Keratinocyte (primary cell): ENCODE measurements at regions not wholly inside any gene's neighbourhood (a gene's known extent, or its start where the extent isn't known, plus 50 kb on each side); places are given as distances from the start of the nearest gene placed in this dataset.
"Not testable (repeated sequence)": the region's sequence is repeated elsewhere in the genome, so short reads cannot be mapped to it uniquely, and the experiment has no call there.

ENCODE experiments used
- DNase-seq: peaks from one replicate; pipeline ENCODE4 v3.0.0-alpha.2; 2011; ENCODE audit warnings: low read depth, missing footprints, low spot score
- FAIRE-seq: peaks from 2 replicates; lab custom pipeline; 2011; peaks lifted over from hg19 to GRCh38; lab: Jason Lieb, UNC
- H2AFZ ChIP-seq: 2 replicates; pipeline ENCODE4 v1.6.0; 2012; ENCODE audit warnings: low read length, control low read depth, inconsistent platforms; ENCODE audit not compliant: control insufficient read depth
- H3K27ac ChIP-seq: 2 replicates; pipeline ENCODE4 v1.5.1; 2011; ENCODE audit warnings: low read length; ENCODE audit not compliant: control insufficient read depth, insufficient read depth
- H3K27me3 ChIP-seq: 3 replicates; pipeline ENCODE4 v1.6.0; 2011; ENCODE audit warnings: low read length; ENCODE audit not compliant: control insufficient read depth, insufficient read depth; ENCODE audit errors: extremely low read depth
- H3K36me3 ChIP-seq, 2 experiments: 2 replicates in 1 of 2; 3 replicates in 1 of 2; pipeline ENCODE4 v1.5.1; 2011; ENCODE audit warnings: low read length in 2 of 2, mild to moderate bottlenecking in 1 of 2; ENCODE audit not compliant: control insufficient read depth in 2 of 2, insufficient read depth in 2 of 2; ENCODE audit errors: extremely low read depth in 1 of 2
- H3K4me1 ChIP-seq: 3 replicates; pipeline ENCODE4 v1.5.1; 2011; ENCODE audit warnings: low read length; ENCODE audit not compliant: control insufficient read depth, insufficient read depth; ENCODE audit errors: extremely low read depth
- H3K4me2 ChIP-seq: 3 replicates; pipeline ENCODE4 v1.6.0; 2011; ENCODE audit warnings: low read depth, low read length; ENCODE audit not compliant: control insufficient read depth, insufficient read depth; ENCODE audit errors: extremely low read depth
- H3K4me3 ChIP-seq, 3 experiments: fragments of 200-600 bp in 1 of 3; sonication (generic) in 1 of 3; 2 replicates in 2 of 3; 3 replicates in 1 of 3; pipeline ENCODE4 v1.5.1; 2011 to 2016; ENCODE audit warnings: low read length in 3 of 3, mild to moderate bottlenecking in 3 of 3, control low read depth in 2 of 3, inconsistent platforms in 1 of 3, low read depth in 1 of 3, mixed read lengths in 1 of 3, mixed run types in 1 of 3, moderate library complexity in 1 of 3; ENCODE audit not compliant: control insufficient read depth in 2 of 3, insufficient read depth in 2 of 3; ENCODE audit errors: extremely low read depth in 1 of 3
- H3K79me2 ChIP-seq: 2 replicates; pipeline ENCODE4 v1.6.0; 2012; ENCODE audit warnings: low read length; ENCODE audit not compliant: control insufficient read depth, insufficient read depth
- H3K9ac ChIP-seq: 3 replicates; pipeline ENCODE4 v1.6.0; 2011; ENCODE audit warnings: low read length; ENCODE audit not compliant: control insufficient read depth, insufficient read depth; ENCODE audit errors: extremely low read depth
- H3K9me1 ChIP-seq: 3 replicates; pipeline ENCODE4 v1.6.0; 2011; ENCODE audit warnings: low read length; ENCODE audit not compliant: control insufficient read depth, insufficient read depth; ENCODE audit errors: extremely low read depth
- H3K9me3 ChIP-seq: 2 replicates; pipeline ENCODE4 v1.5.1; 2012; ENCODE audit warnings: low read depth, low read length; ENCODE audit not compliant: control insufficient read depth
- H4K20me1 ChIP-seq: 3 replicates; pipeline ENCODE4 v1.6.0; 2011; ENCODE audit warnings: low read length; ENCODE audit not compliant: control insufficient read depth, insufficient read depth; ENCODE audit errors: extremely low read depth
- CTCF ChIP-seq, 3 experiments: IDR thresholded peaks in 1 of 3; conservative IDR thresholded peaks in 1 of 3; optimal IDR thresholded peaks in 1 of 3; 2 replicates in 2 of 3; 3 replicates in 1 of 3; pipeline versions ENCODE3 to v1.5.1; 2011; ENCODE audit warnings: low read length in 3 of 3, mild to moderate bottlenecking in 3 of 3, moderate library complexity in 2 of 3, control low read depth in 1 of 3, inconsistent platforms in 1 of 3; ENCODE audit not compliant: insufficient read depth in 2 of 3; ENCODE audit errors: extremely low read depth in 1 of 3
- EZH2 ChIP-seq: IDR thresholded peaks from one replicate; pipeline ENCODE4 v1.6.1; 2012; ENCODE audit warnings: inconsistent platforms, mild to moderate bottlenecking, low read length, moderate library complexity
- dilution Hi-C: fragments of 300-500 bp; cut with MboI; formaldehyde crosslinking; loops from one replicate; pipeline ENCODE4 v1.7.0; 2020; ENCODE audit warnings: low sequenced_read_pairs; ENCODE audit not compliant: extremely low pct_ligation_motif_present

GRCh38 chr20:29472606-29473005 lies 1784.9 kb upstream of the DEFB115 start:
- no peaks in the 10 kb centered on the region for H3K79me2 ChIP-seq
- H3K27ac ChIP-seq, result no peak overlapping the region
- no peaks in the 10 kb centered on the region for H3K4me1 ChIP-seq
- no peak overlapping the region for H2AFZ ChIP-seq
- no peaks in the 10 kb centered on the region for H3K27me3 ChIP-seq
- H3K9ac ChIP-seq, result no peak overlapping the region
- H3K36me3 ChIP-seq, result no peaks in the 10 kb centered on the region
- no peaks in the 10 kb centered on the region for H3K9me1 ChIP-seq
- no peak overlapping the region for H3K4me2 ChIP-seq
- TF ChIP-seq EZH2 (no peak), CTCF (optimal IDR thresholded peaks at IDR 0.05 in 1 of 3, IDR thresholded peaks at IDR 0.05 in 1 of 3, conservative IDR thresholded peaks at IDR 0.05 in 1 of 3; ENCODE audit: extremely low read depth in 1 of 3, insufficient read depth in 2 of 3, low read length in 3 of 3) (no peak)
- no peaks in the 10 kb centered on the region for H4K20me1 ChIP-seq
- no peak for FAIRE-seq
- H3K4me3 ChIP-seq, result no peak overlapping the region
- no peak for DNase-seq
- no peaks in the 10 kb centered on the region for H3K9me3 ChIP-seq
- dilution Hi-C loops, result no loop called here

GRCh38 chr20:29492840-29493239 lies 1764.6 kb upstream of the DEFB115 start:
- H3K79me2 ChIP-seq, H3K9me1 ChIP-seq, H3K9ac ChIP-seq, H3K36me3 ChIP-seq, H3K4me1 ChIP-seq, H4K20me1 ChIP-seq, H3K27me3 ChIP-seq, H3K27ac ChIP-seq, FAIRE-seq, H2AFZ ChIP-seq, dilution Hi-C loops, H3K9me3 ChIP-seq, H3K4me2 ChIP-seq, H3K4me3 ChIP-seq, DNase-seq: not testable (repeated sequence)

- H3K4me3 ChIP-seq, H3K79me2 ChIP-seq, H3K27ac ChIP-seq, DNase-seq, H2AFZ ChIP-seq, H3K36me3 ChIP-seq, H3K27me3 ChIP-seq, H4K20me1 ChIP-seq, H3K9me1 ChIP-seq, H3K4me1 ChIP-seq, H3K9me3 ChIP-seq, dilution Hi-C loops, H3K4me2 ChIP-seq, H3K9ac ChIP-seq, FAIRE-seq: not testable (repeated sequence)
Measured at GRCh38 chr20:29496767-29497166, 1760.7 kb upstream of the DEFB115 start.
